H9 (cell line): ENCODE measurements at regions not wholly inside any gene's neighbourhood (a gene's known extent, or its start where the extent isn't known, plus 50 kb on each side); places are given as distances from the start of the nearest gene placed in this dataset.

Experiments used
- DNase-seq: peaks from one replicate; pipeline ENCODE4 v3.0.0-alpha.2; 2017
- H2AFZ ChIP-seq: one replicate; pipeline ENCODE4 v1.6.1; 2013; ENCODE audit warnings: mild to moderate bottlenecking, low read length, control low read depth, moderate library complexity
- H2AK5ac ChIP-seq: 2 replicates; pipeline ENCODE4 v1.6.1; 2013; ENCODE audit warnings: low read length, control low read depth, mixed read lengths; ENCODE audit not compliant: insufficient read length
- H2BK120ac ChIP-seq: one replicate; pipeline ENCODE4 v1.6.1; 2013; ENCODE audit warnings: low read depth, mild to moderate bottlenecking, low read length, control low read depth, inconsistent platforms; ENCODE audit not compliant: poor library complexity, severe bottlenecking
- H2BK12ac ChIP-seq: 2 replicates; pipeline ENCODE4 v1.6.1; 2013; ENCODE audit warnings: low read length, control low read depth, mixed read lengths, low read depth; ENCODE audit not compliant: insufficient read length
- H2BK15ac ChIP-seq: 2 replicates; pipeline ENCODE4 v1.6.1; 2013; ENCODE audit warnings: low read depth, low read length, control low read depth
- H2BK20ac ChIP-seq: one replicate; pipeline ENCODE4 v1.6.1; 2013; ENCODE audit warnings: low read depth, mild to moderate bottlenecking, low read length, control low read depth, inconsistent platforms; ENCODE audit not compliant: poor library complexity, severe bottlenecking
- H2BK5ac ChIP-seq: 2 replicates; pipeline ENCODE4 v1.6.1; 2013; ENCODE audit warnings: low read length, control low read depth, mixed read lengths; ENCODE audit not compliant: insufficient read length
- H3K14ac ChIP-seq: 2 replicates; pipeline ENCODE4 v1.6.1; 2013; ENCODE audit warnings: low read length, control low read depth; ENCODE audit not compliant: insufficient read depth
- H3K18ac ChIP-seq: 2 replicates; pipeline ENCODE4 v1.6.1; 2013; ENCODE audit warnings: low read depth, mild to moderate bottlenecking, mixed read lengths, low read length, control low read depth; ENCODE audit not compliant: insufficient read length
- H3K23ac ChIP-seq: 2 replicates; pipeline ENCODE4 v1.6.1; 2013; ENCODE audit warnings: low read length, control low read depth, mixed read lengths, low read depth; ENCODE audit not compliant: insufficient read length
- H3K23me2 ChIP-seq: 2 replicates; pipeline ENCODE4 v1.6.1; 2013; ENCODE audit warnings: low read depth, mild to moderate bottlenecking, mixed read lengths, low read length, control low read depth; ENCODE audit not compliant: insufficient read length, poor library complexity, severe bottlenecking
- H3K27ac ChIP-seq: 2 replicates; pipeline ENCODE4 v1.5.1; 2013; ENCODE audit warnings: low read length, control low read depth, mixed read lengths, low read depth; ENCODE audit not compliant: insufficient read length
- H3K27me3 ChIP-seq: 2 replicates; pipeline ENCODE4 v1.6.1; 2013; ENCODE audit warnings: low read length, control low read depth, inconsistent platforms; ENCODE audit not compliant: insufficient read depth
- H3K4ac ChIP-seq: 2 replicates; pipeline ENCODE4 v1.6.1; 2013; ENCODE audit warnings: low read depth, mild to moderate bottlenecking, control low read depth, inconsistent platforms, low read length, moderate library complexity
- H3K4me1 ChIP-seq: 2 replicates; pipeline ENCODE4 v1.6.1; 2013; ENCODE audit warnings: low read length, control low read depth, inconsistent platforms; ENCODE audit not compliant: insufficient read depth
- H3K4me2 ChIP-seq: 2 replicates; pipeline ENCODE4 v1.6.1; 2013; ENCODE audit warnings: low read length, control low read depth, mixed read lengths; ENCODE audit not compliant: insufficient read length, insufficient read depth
- H3K56ac ChIP-seq: 2 replicates; pipeline ENCODE4 v1.6.1; 2013; ENCODE audit warnings: low read depth, mild to moderate bottlenecking, mixed read lengths, low read length, control low read depth; ENCODE audit not compliant: insufficient read length
- H3K79me1 ChIP-seq: 2 replicates; pipeline ENCODE4 v1.6.1; 2013; ENCODE audit warnings: low read depth, mild to moderate bottlenecking, moderate library complexity, low read length, control low read depth, inconsistent platforms; ENCODE audit not compliant: insufficient read depth, poor library complexity, severe bottlenecking
- H3K79me2 ChIP-seq: 2 replicates; pipeline ENCODE4 v1.6.1; 2013; ENCODE audit warnings: low read length, control low read depth, inconsistent platforms; ENCODE audit not compliant: insufficient read depth
- H3K9ac ChIP-seq: 2 replicates; pipeline ENCODE4 v1.6.1; 2013; ENCODE audit warnings: low read length, control low read depth, mixed read lengths; ENCODE audit not compliant: insufficient read length; ENCODE audit errors: extremely low read depth
- H3K9me3 ChIP-seq: one replicate; pipeline ENCODE4 v1.6.1; 2013; ENCODE audit warnings: low read depth, low read length, inconsistent platforms; ENCODE audit not compliant: control insufficient read depth
- H3T11ph ChIP-seq: one replicate; pipeline ENCODE4 v1.6.1; 2013; ENCODE audit warnings: mild to moderate bottlenecking, low read length, control low read depth, inconsistent platforms
- H4K20me1 ChIP-seq: one replicate; pipeline ENCODE4 v1.6.1; 2013; ENCODE audit not compliant: control insufficient read depth, insufficient read length, insufficient read depth
- H4K5ac ChIP-seq: 2 replicates; pipeline ENCODE4 v1.6.1; 2013; ENCODE audit warnings: low read depth, mild to moderate bottlenecking, mixed read lengths, low read length, control low read depth; ENCODE audit not compliant: insufficient read length
- H4K8ac ChIP-seq: replicated peaks from 2 replicates; pipeline ENCODE4 v1.6.1; 2013; ENCODE audit warnings: low read length, control low read depth, mixed read lengths, low read depth; ENCODE audit not compliant: insufficient read length
- H4K91ac ChIP-seq: 2 replicates; pipeline ENCODE4 v1.6.1; 2013; ENCODE audit warnings: low read depth, mild to moderate bottlenecking, moderate library complexity, mixed read lengths, low read length, control low read depth; ENCODE audit not compliant: insufficient read length
- H3K27ac Mint-ChIP-seq, 3 experiments: 2 replicates in 2 of 3; 3 replicates in 1 of 3; pipeline ENCODE4 v1.8.0; 2020 to 2021; ENCODE audit warnings: mixed read lengths in 3 of 3, mild to moderate bottlenecking in 1 of 3, moderate library complexity in 1 of 3
- H3K27me3 Mint-ChIP-seq: 2 replicates; pipeline ENCODE4 v1.8.0; 2021; ENCODE audit warnings: low read depth, mild to moderate bottlenecking, moderate library complexity, mixed read lengths
- H3K36me3 Mint-ChIP-seq, 3 experiments: 2 replicates in 2 of 3; 3 replicates in 1 of 3; pipeline ENCODE4 v1.8.0; 2020 to 2021; ENCODE audit warnings: low read depth in 3 of 3, mixed read lengths in 3 of 3; ENCODE audit not compliant: insufficient read depth in 1 of 3
- H3K4me1 Mint-ChIP-seq, 2 experiments: 2 replicates each; pipeline ENCODE4 v1.8.0; 2020; ENCODE audit warnings: mixed read lengths in 2 of 2
- H3K4me3 Mint-ChIP-seq, 2 experiments: 2 replicates in 1 of 2; 3 replicates in 1 of 2; pipeline ENCODE4 v1.8.0; 2020 to 2021; ENCODE audit warnings: mild to moderate bottlenecking in 2 of 2, mixed read lengths in 2 of 2, moderate library complexity in 1 of 2
- H3K9me3 Mint-ChIP-seq, 2 experiments: 2 replicates in 1 of 2; 3 replicates in 1 of 2; pipeline ENCODE4 v1.8.0; 2020; ENCODE audit warnings: mild to moderate bottlenecking in 2 of 2, mixed read lengths in 2 of 2, moderate library complexity in 1 of 2
- WGBS: extraction: QIAGEN DNeasy Blood & Tissue Kit; methylation state at CpG from one replicate; pipeline ENCODE4 v1.1.7; 2013; ENCODE audit warnings: missing lambda C conversion rate, low lambda C conversion rate, mixed read lengths; ENCODE audit not compliant: insufficient read length; ENCODE audit errors: extremely low coverage; 5-methylcytosine and 5-hydroxymethylcytosine counted together
- TF ChIP-seq, protein P1 (sequence below): fragments of 200-600 bp; sonication (generic); conservative IDR thresholded peaks from 3 replicates; pipeline ENCODE4 v1.8.0; 2021; ENCODE audit warnings: antibody characterized with exemption, mild to moderate bottlenecking

DNA sequence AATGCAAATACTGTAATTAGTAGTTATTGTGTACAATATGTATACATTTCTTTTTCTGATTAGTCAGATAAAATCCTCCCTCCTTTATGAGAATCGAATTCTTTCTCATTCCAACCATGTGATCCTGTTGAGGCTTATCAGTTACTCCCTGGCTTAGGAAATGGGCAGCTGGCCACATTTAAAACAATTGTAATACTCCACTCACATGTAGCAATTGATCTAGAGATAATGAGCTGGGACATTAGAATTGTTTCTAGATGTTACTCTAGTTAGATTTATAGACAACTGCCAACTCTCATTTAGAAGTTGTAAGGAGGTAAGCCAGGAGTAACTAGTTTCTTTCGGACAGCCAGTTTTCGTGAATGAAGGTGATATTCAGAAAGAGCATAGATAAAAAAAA, 859.3 kb upstream of the AADAT start:
- peaks cover 0 to 2% of the 10 kb centered on the region in 2 experiments; a peak in 1 of 4 replicates for H3K4me1 Mint-ChIP-seq
- no peak overlapping the region for H3K4ac ChIP-seq
- H2BK20ac ChIP-seq = no peak overlapping the region
- H3K23me2 ChIP-seq = no peaks in the 10 kb centered on the region
- H3K9me3 Mint-ChIP-seq = no peaks in the 10 kb centered on the region
- H4K8ac ChIP-seq = no peak overlapping the region
- H2BK120ac ChIP-seq = no peak overlapping the region
- H3K23ac ChIP-seq = no peak overlapping the region
- H4K20me1 ChIP-seq = no peaks in the 10 kb centered on the region
- no peak overlapping the region for H2AFZ ChIP-seq
- no peak overlapping the region for H3K27ac Mint-ChIP-seq
- no peak overlapping the region for H3T11ph ChIP-seq
- no peak overlapping the region for H2BK15ac ChIP-seq
- whole genome bisulfite sequencing = no CpG with 5 or more reads among the region's 3 CpGs
- no peaks in the 10 kb centered on the region for H3K79me2 ChIP-seq
- no peaks in the 10 kb centered on the region for H3K9me3 ChIP-seq
- no peak overlapping the region for H3K4me2 ChIP-seq
- H3K9ac ChIP-seq = no peak overlapping the region
- no peak overlapping the region for H3K14ac ChIP-seq
- no peak overlapping the region for H4K5ac ChIP-seq
- TF ChIP-seq, protein P1, sequence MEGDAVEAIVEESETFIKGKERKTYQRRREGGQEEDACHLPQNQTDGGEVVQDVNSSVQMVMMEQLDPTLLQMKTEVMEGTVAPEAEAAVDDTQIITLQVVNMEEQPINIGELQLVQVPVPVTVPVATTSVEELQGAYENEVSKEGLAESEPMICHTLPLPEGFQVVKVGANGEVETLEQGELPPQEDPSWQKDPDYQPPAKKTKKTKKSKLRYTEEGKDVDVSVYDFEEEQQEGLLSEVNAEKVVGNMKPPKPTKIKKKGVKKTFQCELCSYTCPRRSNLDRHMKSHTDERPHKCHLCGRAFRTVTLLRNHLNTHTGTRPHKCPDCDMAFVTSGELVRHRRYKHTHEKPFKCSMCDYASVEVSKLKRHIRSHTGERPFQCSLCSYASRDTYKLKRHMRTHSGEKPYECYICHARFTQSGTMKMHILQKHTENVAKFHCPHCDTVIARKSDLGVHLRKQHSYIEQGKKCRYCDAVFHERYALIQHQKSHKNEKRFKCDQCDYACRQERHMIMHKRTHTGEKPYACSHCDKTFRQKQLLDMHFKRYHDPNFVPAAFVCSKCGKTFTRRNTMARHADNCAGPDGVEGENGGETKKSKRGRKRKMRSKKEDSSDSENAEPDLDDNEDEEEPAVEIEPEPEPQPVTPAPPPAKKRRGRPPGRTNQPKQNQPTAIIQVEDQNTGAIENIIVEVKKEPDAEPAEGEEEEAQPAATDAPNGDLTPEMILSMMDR = no peak
- H3K27me3 ChIP-seq = no peaks in the 10 kb centered on the region
- no peaks in the 10 kb centered on the region for H3K27me3 Mint-ChIP-seq
- H2BK5ac ChIP-seq = no peak overlapping the region
- no peaks in the 10 kb centered on the region for H3K79me1 ChIP-seq
- no peak overlapping the region for H3K56ac ChIP-seq
- no peak overlapping the region for H3K4me3 Mint-ChIP-seq
- H2AK5ac ChIP-seq = no peak overlapping the region
- no peaks in the 10 kb centered on the region; a peak in 1 of 7 replicates for H3K36me3 Mint-ChIP-seq
- H3K4me1 ChIP-seq = no peaks in the 10 kb centered on the region
- no peak overlapping the region for H2BK12ac ChIP-seq
- no peak overlapping the region for H4K91ac ChIP-seq
- H3K27ac ChIP-seq = no peak overlapping the region
- no peak for DNase-seq
- H3K18ac ChIP-seq = no peak overlapping the region
